Muscle of back (tissue), 3 donors: ENCODE measurements at regions not wholly inside any gene's neighbourhood (a gene's known extent, or its start where the extent isn't known, plus 50 kb on each side); places are given as distances from the start of the nearest gene placed in this dataset.

Experiments
- DNase-seq, 3 donors: peaks; one replicate each; pipeline versions ENCODE4 v3.0.0 to v3.0.0-alpha.2; 2013

DNA sequence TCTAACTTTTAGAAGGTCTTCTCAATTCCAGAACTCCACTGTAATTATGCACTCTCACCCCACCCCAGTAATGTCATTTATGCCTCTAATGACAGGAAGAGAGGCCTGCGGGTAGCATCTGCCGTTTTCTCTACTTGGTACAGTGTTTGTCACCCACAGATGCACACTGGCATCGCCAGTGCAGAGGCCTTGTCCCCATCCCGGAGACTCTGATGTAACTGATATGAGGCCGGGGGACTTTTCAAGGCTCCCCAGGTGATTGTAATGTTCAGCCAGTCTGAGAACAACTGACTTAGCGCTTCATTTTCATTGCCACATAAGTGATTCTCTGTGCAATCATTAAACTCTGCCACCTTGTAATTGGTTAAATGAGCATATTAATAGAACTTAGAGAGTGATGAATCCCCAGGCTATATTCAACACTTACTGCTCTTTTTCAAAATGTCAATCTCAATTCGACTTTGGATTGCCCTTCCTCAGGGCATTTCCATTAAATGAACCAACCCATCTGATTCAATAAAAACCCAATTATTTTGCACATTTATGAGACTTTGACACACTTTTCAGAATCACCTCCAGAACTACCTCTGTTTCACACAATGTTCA is 113.2 kb downstream of the HERPUD2 start:
- no peak for DNase-seq

GRCh38 chr7:35576031-35576573 is 118.8 kb downstream of the HERPUD2 start:
- DNase-seq: peak in 2 of 3 donors; percentile 2 to 10

GRCh38 chr7:35571611-35572240 is 123.2 kb downstream of the HERPUD2 start:
- DNase-seq: peak in 2 of 3 donors; percentile 4 to 6

DNA sequence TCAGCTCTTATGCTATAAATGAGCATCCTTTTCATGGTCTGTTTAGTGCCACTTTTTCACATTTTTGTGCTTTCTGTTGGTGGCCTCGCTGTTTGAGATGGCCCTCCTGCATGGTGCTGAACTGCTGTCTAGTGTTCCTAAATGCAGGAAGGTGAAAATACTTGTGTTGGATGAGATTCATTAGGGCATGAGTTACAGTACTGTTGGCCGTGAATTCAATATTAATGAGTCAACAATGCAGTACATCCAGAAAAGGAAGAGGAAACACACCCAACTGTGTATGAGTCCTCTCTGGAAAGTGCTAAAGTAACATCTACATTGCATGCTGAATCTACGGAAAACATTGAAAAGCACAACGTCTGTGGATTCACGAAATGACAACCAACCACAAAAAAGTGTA is 124.0 kb downstream of the HERPUD2 start:
- DNase-seq: no peak

DNA sequence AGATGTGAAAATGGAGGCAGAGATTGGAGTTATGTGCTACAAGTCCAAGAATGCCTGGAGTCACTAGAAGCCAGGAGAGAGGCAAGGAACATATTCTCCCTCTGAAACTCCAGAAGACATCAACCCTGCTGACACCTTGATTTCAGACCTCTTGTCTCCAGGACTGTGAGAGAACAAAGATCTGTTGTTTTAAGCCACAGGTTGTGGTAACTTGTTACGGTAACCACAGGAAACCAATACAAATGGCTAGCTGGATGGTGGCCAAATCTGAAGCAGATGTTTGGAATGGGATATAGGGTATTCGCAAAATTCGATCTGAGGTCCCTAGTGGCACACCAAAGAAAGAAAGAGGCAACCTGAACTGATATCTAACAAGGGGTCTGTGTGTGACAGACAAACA is 129.0 kb downstream of the HERPUD2 start:
- DNase-seq: no peak

- DNase-seq: no peak
These were observed 136.1 kb downstream of the HERPUD2 start for GRCh38 chr7:35558841-35559240.

DNA sequence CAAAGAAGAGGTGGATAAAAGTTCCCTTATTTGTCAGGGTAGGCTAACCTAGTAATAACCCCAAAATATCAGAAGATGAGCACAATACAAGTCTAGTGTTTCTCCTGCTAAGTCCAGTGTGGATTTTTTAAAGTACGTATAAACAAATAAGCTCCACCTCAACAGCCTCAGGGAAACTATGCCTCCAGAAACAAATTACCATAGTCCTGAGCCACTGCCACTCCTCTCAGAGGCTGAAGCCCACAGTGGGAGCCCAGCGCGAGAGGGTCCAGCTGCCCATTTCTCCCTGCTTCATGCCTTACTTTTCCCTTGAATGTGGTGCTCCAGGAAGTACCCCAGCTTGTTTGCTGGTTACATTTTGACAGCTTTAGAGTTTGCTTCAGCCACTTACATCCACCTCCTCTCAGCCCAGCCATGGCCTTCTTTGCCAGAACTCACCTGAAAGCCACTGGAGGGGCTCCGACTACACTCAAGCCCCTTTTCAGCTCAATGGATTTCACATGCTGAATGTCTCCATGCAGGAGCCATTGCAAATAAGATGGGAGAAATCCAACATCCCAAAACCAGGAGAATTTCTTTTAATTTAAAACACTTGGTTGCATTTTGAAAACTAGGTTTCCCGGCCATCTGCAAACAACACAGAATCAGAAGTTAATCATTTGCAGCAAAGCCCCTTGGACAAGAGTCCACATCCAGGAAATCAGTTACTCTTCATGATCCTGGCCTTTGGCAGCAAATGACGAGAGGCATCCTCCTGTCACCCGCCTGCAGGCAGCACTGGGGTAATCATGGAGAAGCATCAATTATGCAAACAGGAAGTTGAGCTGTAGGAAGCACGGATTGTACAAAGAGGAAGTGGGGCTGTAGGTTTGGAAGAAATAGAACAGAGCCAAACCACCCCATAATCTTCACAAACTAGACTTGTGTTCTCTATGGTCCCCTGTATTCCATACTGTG is 138.1 kb downstream of the HERPUD2 start:
- no peak for DNase-seq

DNA sequence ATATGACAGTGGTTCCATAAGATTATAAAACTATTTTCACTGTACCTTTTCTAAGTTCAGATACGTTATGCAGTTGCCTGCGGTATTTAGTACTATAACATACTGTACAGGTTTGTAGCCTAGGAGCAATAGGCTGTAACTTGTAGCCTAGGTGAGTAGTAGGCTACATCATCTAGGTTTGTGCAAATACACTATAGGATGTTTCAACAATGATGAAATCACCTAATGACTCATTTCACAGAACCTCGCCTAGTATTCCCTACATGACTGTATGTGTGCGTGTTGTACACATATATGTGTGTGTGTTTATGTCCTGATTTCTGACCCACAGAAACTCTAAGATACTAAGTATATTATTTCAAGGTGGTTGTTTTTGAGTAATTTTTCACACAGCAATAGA is 139.0 kb downstream of the HERPUD2 start:
- DNase-seq: no peak

- DNase-seq: no peak
These were observed 139.5 kb downstream of the HERPUD2 start for GRCh38 chr7:35555386-35555785.

DNA sequence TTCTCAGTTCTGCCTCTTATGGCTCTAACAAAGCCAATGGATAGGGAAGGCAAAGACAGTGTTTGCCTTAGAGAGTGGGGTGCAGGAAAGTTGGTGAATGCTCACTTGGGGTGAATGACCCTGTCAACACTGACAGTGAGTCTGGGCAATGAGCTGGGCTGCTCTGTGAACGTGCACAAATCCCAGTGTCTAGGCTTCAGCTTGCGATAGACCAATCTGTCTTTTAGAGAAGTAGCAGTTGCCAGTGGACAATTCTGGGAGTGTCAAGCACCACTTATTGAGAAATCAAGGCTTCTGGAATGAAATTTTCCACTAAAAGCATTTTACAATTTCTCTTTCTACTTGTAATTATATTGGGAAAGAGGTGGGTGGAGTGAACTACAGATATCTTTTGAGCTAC is 141.4 kb downstream of the HERPUD2 start:
- no peak for DNase-seq

DNA sequence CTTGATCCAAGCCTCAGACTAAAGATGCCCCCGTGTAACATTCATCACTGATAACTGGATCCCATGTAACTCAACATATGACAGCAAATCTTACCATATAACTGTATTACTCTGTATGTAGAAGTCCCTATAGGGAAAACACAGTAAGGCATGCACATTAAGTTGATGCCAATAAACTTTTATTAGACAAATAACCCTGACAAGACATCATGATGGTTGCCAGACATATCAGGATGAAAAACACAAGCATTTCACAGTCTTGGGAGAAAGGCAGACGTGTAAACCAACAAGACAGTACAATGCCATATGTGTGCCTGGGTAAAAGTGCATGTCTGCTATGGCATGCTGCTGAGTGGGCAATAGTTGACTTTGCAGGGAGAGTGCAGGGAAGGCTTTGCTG is 142.2 kb downstream of the HERPUD2 start:
- no peak for DNase-seq

- DNase-seq: no peak
These were observed 143.4 kb downstream of the HERPUD2 start for GRCh38 chr7:35551321-35552081.

GRCh38 chr7:35550831-35551230 is 144.1 kb downstream of the HERPUD2 start:
- DNase-seq: no peak

GRCh38 chr7:35549781-35550180 is 145.2 kb downstream of the HERPUD2 start:
- DNase-seq: no peak

GRCh38 chr7:35548291-35548690 is 146.6 kb downstream of the HERPUD2 start:
- no peak for DNase-seq

GRCh38 chr7:35546691-35547429 is 148.1 kb downstream of the HERPUD2 start:
- DNase-seq: no peak

DNA sequence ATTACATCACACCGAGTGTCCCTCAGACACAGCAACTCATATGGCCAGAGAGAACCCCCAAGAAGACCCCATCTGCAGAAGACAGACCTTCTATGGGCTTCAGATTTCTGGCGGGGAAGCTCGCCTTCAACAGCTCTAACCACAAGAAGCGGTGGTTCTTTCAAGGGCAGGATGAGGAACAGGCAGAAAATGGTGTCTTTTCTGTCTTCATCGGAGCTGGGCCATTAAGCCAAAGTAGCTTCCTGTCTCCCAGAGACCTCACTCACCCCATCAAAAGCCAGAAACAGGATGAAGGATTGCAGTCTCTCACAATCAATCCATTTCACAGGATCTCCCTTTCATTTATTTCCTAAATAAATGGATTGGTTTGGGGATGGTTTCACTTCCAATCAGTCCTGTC is 149.1 kb downstream of the HERPUD2 start:
- no peak for DNase-seq

- DNase-seq: no peak
These were observed 150.8 kb downstream of the HERPUD2 start for GRCh38 chr7:35544028-35544742.

- peak; percentile 44 to 89 (median 84) for DNase-seq
These were observed 157.6 kb downstream of the HERPUD2 start for GRCh38 chr7:35537067-35538023.
